Mammary epithelial cell (primary cell): ENCODE measurements at regions not wholly inside any gene's neighbourhood (a gene's known extent, or its start where the extent isn't known, plus 50 kb on each side); places are given as distances from the start of the nearest gene placed in this dataset.

Experiments used
- CTCF ChIP-seq, 2 donors: IDR thresholded peaks in 1 of 2; conservative IDR thresholded peaks in 1 of 2; 2 replicates each; pipeline ENCODE4 v1.5.1; 2011 to 2012; ENCODE audit warnings: inconsistent platforms in 2 of 2, low read length in 2 of 2, mild to moderate bottlenecking in 2 of 2, control low read depth in 1 of 2, low read depth in 1 of 2; ENCODE audit not compliant: insufficient read depth in 1 of 2; ENCODE audit errors: extremely low read depth in 1 of 2
- EZH2 ChIP-seq: IDR thresholded peaks from 2 replicates; pipeline ENCODE4 v1.6.1; 2012; ENCODE audit warnings: low read length, inconsistent platforms, borderline replicate concordance

- no peak for TF ChIP-seq CTCF (conservative IDR thresholded peaks at IDR 0.05 in 1 of 2, IDR thresholded peaks at IDR 0.05 in 1 of 2; ENCODE audit: extremely low read depth in 1 of 2, insufficient read depth in 1 of 2, low read depth in 1 of 2, low read length in 2 of 2)
- no peak for TF ChIP-seq EZH2
These were observed 777.3 kb downstream of the CCSER2 start for GRCh38 chr10:85105614-85106255.
